IMR-90 (cell line): ENCODE measurements at regions not wholly inside any gene's neighbourhood (a gene's known extent, or its start where the extent isn't known, plus 50 kb on each side); places are given as distances from the start of the nearest gene placed in this dataset.

Experiments
- ATAC-seq: fragments of 200-7000 bp; cut with Tn5 transposase; 2 replicates; pipeline ENCODE4 v1.9.1; 2020; ENCODE audit warnings: low read depth, mild to moderate bottlenecking, moderate library complexity
- BruUV-seq: library from RNA; stranded (reverse); fragments of 400-500 nt; replicated peaks from 2 replicates; lab custom pipeline; 2021; lab: Mats Ljungman, UMichigan
- CTCF ChIA-PET: fragments of 300-600 bp; formaldehyde crosslinking; extraction: SDS; loops from one replicate; lab custom pipeline; 2021; ENCODE audit warnings: antibody characterized with exemption; lab: Yijun Ruan, JAX
- POLR2A ChIA-PET: fragments of 300-600 bp; sonication (Branson Sonifier 250); formaldehyde crosslinking; loops from one replicate; lab custom pipeline; 2022; ENCODE audit warnings: antibody characterized with exemption; ENCODE audit not compliant: unreplicated experiment; lab: Charles Lee
- DNase-seq: peaks from one replicate; pipeline ENCODE4 v3.0.0; 2013
- H2AFZ ChIP-seq: replicated peaks from 2 replicates; pipeline ENCODE3; 2013; ENCODE audit warnings: low read length, mild to moderate bottlenecking; ENCODE audit not compliant: poor library complexity
- H2AK5ac ChIP-seq: 2 replicates; pipeline ENCODE4 v1.6.1; 2013; ENCODE audit warnings: low read depth, low read length, inconsistent platforms
- H2AK9ac ChIP-seq: replicated peaks from 2 replicates; pipeline ENCODE3; 2013; ENCODE audit warnings: mild to moderate bottlenecking, low read depth, low read length, moderate library complexity; ENCODE audit not compliant: poor library complexity
- H2BK120ac ChIP-seq: 2 replicates; pipeline ENCODE4 v1.6.1; 2013; ENCODE audit warnings: low read depth, low read length, inconsistent platforms
- H2BK15ac ChIP-seq: 3 replicates; pipeline ENCODE4 v1.6.1; 2013; ENCODE audit warnings: low read depth, low read length, inconsistent platforms
- H2BK20ac ChIP-seq: 2 replicates; pipeline ENCODE4 v1.6.1; 2013; ENCODE audit warnings: low read depth, mild to moderate bottlenecking, inconsistent platforms, low read length, moderate library complexity
- H2BK5ac ChIP-seq: 2 replicates; pipeline ENCODE4 v1.6.1; 2013; ENCODE audit warnings: mild to moderate bottlenecking, low read depth, low read length, inconsistent platforms; ENCODE audit not compliant: poor library complexity, severe bottlenecking
- H3K14ac ChIP-seq: replicated peaks from 2 replicates; pipeline ENCODE4 v1.6.1; 2013; ENCODE audit warnings: low read depth, low read length, inconsistent platforms
- H3K18ac ChIP-seq: 2 replicates; pipeline ENCODE4 v1.6.1; 2013; ENCODE audit warnings: low read depth, low read length, control low read depth
- H3K23ac ChIP-seq: 2 replicates; pipeline ENCODE4 v1.6.1; 2013; ENCODE audit warnings: low read depth, low read length, inconsistent platforms
- H3K27ac ChIP-seq: 2 replicates; pipeline ENCODE4 v1.5.1; 2013; ENCODE audit warnings: mild to moderate bottlenecking, control low read depth, low read length; ENCODE audit not compliant: insufficient read depth
- H3K27me3 ChIP-seq: 2 replicates; pipeline ENCODE4 v1.6.1; 2013; ENCODE audit warnings: low read length; ENCODE audit not compliant: control insufficient read depth, insufficient read depth
- H3K36me3 ChIP-seq: 2 replicates; pipeline ENCODE4 v1.6.1; 2013; ENCODE audit warnings: low read length, mixed read lengths; ENCODE audit not compliant: control insufficient read depth, insufficient read depth
- H3K4ac ChIP-seq: 2 replicates; pipeline ENCODE4 v1.6.1; 2013; ENCODE audit warnings: low read depth, low read length, inconsistent platforms
- H3K4me1 ChIP-seq: 2 replicates; pipeline ENCODE4 v1.6.1; 2013; ENCODE audit warnings: low read length, mixed read lengths; ENCODE audit not compliant: control insufficient read depth, insufficient read depth
- H3K4me2 ChIP-seq: 2 replicates; pipeline ENCODE4 v1.6.1; 2013; ENCODE audit warnings: low read depth, mild to moderate bottlenecking, control low read depth, low read length, moderate library complexity
- H3K4me3 ChIP-seq: 2 replicates; pipeline ENCODE4 v1.5.1; 2013; ENCODE audit warnings: low read depth, mild to moderate bottlenecking, control low read depth, low read length, moderate library complexity; ENCODE audit not compliant: insufficient read depth
- H3K56ac ChIP-seq: 2 replicates; pipeline ENCODE4 v1.6.1; 2013; ENCODE audit warnings: low read length, inconsistent platforms; ENCODE audit not compliant: insufficient read depth; ENCODE audit errors: extremely low read depth
- H3K79me1 ChIP-seq, 2 experiments: 2 replicates each; pipeline ENCODE4 v1.6.1; 2013; ENCODE audit warnings: low read length in 2 of 2, inconsistent platforms in 1 of 2, low read depth in 1 of 2
- H3K9ac ChIP-seq: 2 replicates; pipeline ENCODE4 v1.6.1; 2013; ENCODE audit warnings: low read depth, low read length, control low read depth
- H3K9me1 ChIP-seq: 2 replicates; pipeline ENCODE4 v1.6.1; 2013; ENCODE audit warnings: low read length, inconsistent platforms; ENCODE audit not compliant: insufficient read depth
- H3K9me3 ChIP-seq: 2 replicates; pipeline ENCODE4 v1.6.1; 2013; ENCODE audit warnings: low read length; ENCODE audit not compliant: control insufficient read depth, insufficient read depth
- H4K20me1 ChIP-seq: 2 replicates; pipeline ENCODE4 v1.6.1; 2013; ENCODE audit warnings: low read length, inconsistent platforms; ENCODE audit not compliant: insufficient read depth
- H4K5ac ChIP-seq: 2 replicates; pipeline ENCODE4 v1.6.1; 2013; ENCODE audit warnings: mild to moderate bottlenecking, low read depth, low read length, control low read depth
- H4K8ac ChIP-seq, 2 experiments: 2 replicates each; pipeline ENCODE4 v1.6.1; 2013; ENCODE audit warnings: low read depth in 2 of 2, low read length in 2 of 2, control low read depth in 1 of 2, inconsistent platforms in 1 of 2
- H4K91ac ChIP-seq: 2 replicates; pipeline ENCODE4 v1.6.1; 2013; ENCODE audit warnings: low read depth, low read length, inconsistent platforms; ENCODE audit not compliant: insufficient read depth
- BHLHE40 ChIP-seq: fragments of 150-350 bp; IDR thresholded peaks from 2 replicates; pipeline ENCODE4 v1.6.1; 2016; ENCODE audit warnings: mild to moderate bottlenecking, low read depth, low read length
- CEBPB ChIP-seq: IDR thresholded peaks from 2 replicates; pipeline ENCODE4 v1.6.1; 2012; ENCODE audit warnings: low read depth, low read length, improper control_type of control experiment
- CHD1 ChIP-seq: IDR thresholded peaks from 2 replicates; pipeline ENCODE4 v1.6.1; 2012; ENCODE audit warnings: low read depth, low read length, improper control_type of control experiment
- CTCF ChIP-seq: conservative IDR thresholded peaks from 2 replicates; pipeline ENCODE4 v1.5.1; 2012; ENCODE audit warnings: mild to moderate bottlenecking, low read depth, low read length, improper control_type of control experiment
- ELK1 ChIP-seq: fragments of 150-350 bp; IDR thresholded peaks from 2 replicates; pipeline ENCODE4 v1.6.1; 2016; ENCODE audit warnings: low read depth, mild to moderate bottlenecking, low read length, moderate library complexity, borderline replicate concordance
- FOS ChIP-seq: fragments of 150-350 bp; IDR thresholded peaks from 2 replicates; pipeline ENCODE4 v1.6.1; 2016; ENCODE audit warnings: low read depth, low read length
- MAFK ChIP-seq: IDR thresholded peaks from 2 replicates; pipeline ENCODE4 v1.6.1; 2012; ENCODE audit warnings: low read depth, low read length, improper control_type of control experiment
- MAZ ChIP-seq: IDR thresholded peaks from 2 replicates; pipeline ENCODE4 v1.6.1; 2012; ENCODE audit warnings: low read depth, mild to moderate bottlenecking, low read length, improper control_type of control experiment, moderate library complexity, borderline replicate concordance
- MXI1 ChIP-seq: IDR thresholded peaks from 2 replicates; pipeline ENCODE4 v1.6.1; 2012; ENCODE audit warnings: low read depth, mild to moderate bottlenecking, low read length, moderate library complexity, borderline replicate concordance
- NFE2L2 ChIP-seq: fragments of 150-350 bp; IDR thresholded peaks from 2 replicates; pipeline ENCODE4 v1.6.1; 2016; ENCODE audit warnings: low read depth, mild to moderate bottlenecking, low read length
- POLR2A ChIP-seq: IDR thresholded peaks from 2 replicates; pipeline ENCODE4 v1.6.1; 2012; ENCODE audit warnings: mild to moderate bottlenecking, low read depth, low read length
- RAD21 ChIP-seq: IDR thresholded peaks from 2 replicates; pipeline ENCODE4 v1.6.1; 2012; ENCODE audit warnings: low read length, improper control_type of control experiment
- RCOR1 ChIP-seq: IDR thresholded peaks from 2 replicates; pipeline ENCODE4 v1.6.1; 2012; ENCODE audit warnings: mild to moderate bottlenecking, low read length, improper control_type of control experiment; ENCODE audit not compliant: insufficient replicate concordance
- RFX5 ChIP-seq: IDR thresholded peaks from 2 replicates; pipeline ENCODE4 v1.8.0; 2012; ENCODE audit warnings: low read depth, mild to moderate bottlenecking, low read length, moderate library complexity
- SMC3 ChIP-seq: fragments of 150-350 bp; IDR thresholded peaks from 2 replicates; pipeline ENCODE4 v1.6.1; 2016; ENCODE audit warnings: low read depth, mild to moderate bottlenecking, antibody characterized with exemption, low read length, moderate library complexity
- USF2 ChIP-seq: fragments of 150-350 bp; IDR thresholded peaks from 2 replicates; pipeline ENCODE4 v1.6.1; 2017; ENCODE audit warnings: mild to moderate bottlenecking, antibody characterized with exemption, low read length, low read depth
- WGBS, 2 experiments: methylation state at CpG; one replicate each; pipeline versions ENCODE4 v1.1.5 to v1.1.7; 2013; ENCODE audit warnings: missing lambda C conversion rate in 2 of 2; ENCODE audit not compliant: insufficient read length in 1 of 2; ENCODE audit errors: extremely low coverage in 2 of 2; 5-methylcytosine and 5-hydroxymethylcytosine counted together
- dilution Hi-C: fragments of 300-500 bp; cut with HindIII; formaldehyde crosslinking; loops from one replicate; pipeline ENCODE4 v1.14.3; 2018; ENCODE audit warnings: low sequenced_read_pairs; ENCODE audit not compliant: unreplicated experiment
- in situ Hi-C: fragments of 300-500 bp; cut with MboI; formaldehyde crosslinking; loops from 3 replicates; pipeline ENCODE4 v1.14.3; 2019; ENCODE audit warnings: low sequenced_read_pairs, inconsistent platforms, mixed read lengths
- intact Hi-C: fragments of 100-400 bp; cut with micrococcal nuclease; formaldehyde crosslinking; loops from 2 replicates; pipeline ENCODE4 v1.10.0; 2022

GRCh38 chr4:160235285-160235684 is 1132.4 kb downstream of the RAPGEF2 start:
- no TSS peak for BruUV-seq
- 40% methylated on average over 1 of the region's 2 CpGs; no CpG with 5 or more reads in 1 of the 2 experiments for WGBS, 2 experiments
- no peaks in the 10 kb centered on the region for H3K9me1 ChIP-seq
- H3K27me3 ChIP-seq: no peaks in the 10 kb centered on the region
- POLR2A ChIA-PET: no interaction called here
- no peak overlapping the region for H3K56ac ChIP-seq
- peaks cover 7% of the 10 kb centered on the region for H3K9me3 ChIP-seq
- no peak overlapping the region for H3K4me3 ChIP-seq
- H3K9ac ChIP-seq: no peak overlapping the region
- H4K20me1 ChIP-seq: no peaks in the 10 kb centered on the region
- no peak overlapping the region for H2AK5ac ChIP-seq
- intact Hi-C loops (no loop called here), in situ Hi-C loops (no loop called here), dilution Hi-C loops (no loop called here)
- no peaks in the 10 kb centered on the region for H3K79me1 ChIP-seq
- H3K4ac ChIP-seq: no peak overlapping the region
- no peak overlapping the region for H2AFZ ChIP-seq
- H3K23ac ChIP-seq: no peak overlapping the region
- H4K91ac ChIP-seq: no peak overlapping the region
- no peak for TF ChIP-seq RCOR1
- TF ChIP-seq MAFK: no peak
- no peak for TF ChIP-seq RFX5
- TF ChIP-seq POLR2A: no peak
- TF ChIP-seq RAD21: no peak
- TF ChIP-seq NFE2L2: no peak
- no peak for TF ChIP-seq USF2
- TF ChIP-seq SMC3: no peak
- TF ChIP-seq MAZ: no peak
- TF ChIP-seq MXI1: no peak
- TF ChIP-seq BHLHE40: no peak
- no peak for TF ChIP-seq CTCF
- TF ChIP-seq FOS: no peak
- TF ChIP-seq CEBPB: no peak
- TF ChIP-seq CHD1: no peak
- TF ChIP-seq ELK1: no peak
- no peak overlapping the region for H3K14ac ChIP-seq
- H2BK15ac ChIP-seq: no peak overlapping the region
- H4K8ac ChIP-seq: no peak overlapping the region
- H2AK9ac ChIP-seq: no peak overlapping the region
- no peak overlapping the region for H3K4me2 ChIP-seq
- DNase-seq (no peak), ATAC-seq (no peak)
- no peak overlapping the region for H4K5ac ChIP-seq
- H3K18ac ChIP-seq: no peak overlapping the region
- H3K4me1 ChIP-seq: no peaks in the 10 kb centered on the region
- CTCF ChIA-PET: no interaction called here
- no peak overlapping the region for H2BK20ac ChIP-seq
- no peaks in the 10 kb centered on the region for H3K36me3 ChIP-seq
- no peak overlapping the region for H2BK5ac ChIP-seq
- no peak overlapping the region for H3K27ac ChIP-seq
- H2BK120ac ChIP-seq: no peak overlapping the region
